KBM-7 (cell line): ENCODE measurements at regions not wholly inside any gene's neighbourhood (a gene's known extent, or its start where the extent isn't known, plus 50 kb on each side); places are given as distances from the start of the nearest gene placed in this dataset.

Experiments used
- DNase-seq: peaks from one replicate; pipeline ENCODE4 v3.0.0-alpha.2; 2015
- in situ Hi-C: fragments of 300-500 bp; cut with MboI; formaldehyde crosslinking; loops from 2 replicates; pipeline ENCODE4 v1.14.3; 2020; ENCODE audit warnings: low sequenced_read_pairs, low pct_unique_long_range_greater_than_20kb, mixed read lengths

GRCh38 chr2:58734365-58734764 is 493.2 kb upstream of the FANCL start:
- no peak for DNase-seq
- in situ Hi-C loops, result no loop called here

- in situ Hi-C loops, result no loop called here
- DNase-seq, result no peak
These were observed 491.9 kb upstream of the FANCL start for GRCh38 chr2:58732999-58733398.

GRCh38 chr2:58731488-58731869 is 490.4 kb upstream of the FANCL start:
- in situ Hi-C loops, result no loop called here
- peak; percentile 99 for DNase-seq

DNA sequence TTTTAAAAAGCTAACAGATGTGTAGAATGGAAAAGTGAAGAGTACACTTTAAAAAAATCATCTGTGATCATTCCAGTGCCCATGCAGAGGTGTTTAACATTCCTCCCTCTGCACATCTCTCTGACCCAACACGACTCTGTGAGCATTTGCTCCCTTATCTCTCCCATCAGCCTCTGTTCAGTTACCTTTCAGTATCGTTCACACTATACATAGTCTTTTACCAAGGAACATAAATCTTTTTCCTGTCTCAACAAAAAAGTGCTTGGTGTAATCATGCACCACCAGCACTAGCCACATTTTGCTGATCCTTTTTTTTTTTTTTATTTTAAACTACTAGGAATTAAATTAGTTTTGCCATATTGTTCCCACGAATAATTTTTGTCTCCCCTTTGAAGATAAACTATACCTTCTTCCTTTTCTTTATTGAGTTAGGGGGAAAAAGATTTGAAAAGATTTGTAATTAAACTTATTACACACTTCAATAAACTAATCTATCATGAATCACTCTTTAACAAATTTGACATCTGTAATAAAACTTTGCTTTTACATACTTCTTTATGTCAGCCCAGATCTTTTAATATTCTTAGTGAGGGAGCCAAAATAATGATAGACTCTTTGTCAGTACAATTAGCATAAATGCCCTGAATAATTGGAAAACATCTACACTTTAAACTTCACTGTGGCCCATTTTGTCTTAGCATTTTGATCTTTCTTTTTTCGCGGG is 489.8 kb upstream of the FANCL start:
- DNase-seq, result peak; percentile 78
- in situ Hi-C loops, result no loop called here

DNA sequence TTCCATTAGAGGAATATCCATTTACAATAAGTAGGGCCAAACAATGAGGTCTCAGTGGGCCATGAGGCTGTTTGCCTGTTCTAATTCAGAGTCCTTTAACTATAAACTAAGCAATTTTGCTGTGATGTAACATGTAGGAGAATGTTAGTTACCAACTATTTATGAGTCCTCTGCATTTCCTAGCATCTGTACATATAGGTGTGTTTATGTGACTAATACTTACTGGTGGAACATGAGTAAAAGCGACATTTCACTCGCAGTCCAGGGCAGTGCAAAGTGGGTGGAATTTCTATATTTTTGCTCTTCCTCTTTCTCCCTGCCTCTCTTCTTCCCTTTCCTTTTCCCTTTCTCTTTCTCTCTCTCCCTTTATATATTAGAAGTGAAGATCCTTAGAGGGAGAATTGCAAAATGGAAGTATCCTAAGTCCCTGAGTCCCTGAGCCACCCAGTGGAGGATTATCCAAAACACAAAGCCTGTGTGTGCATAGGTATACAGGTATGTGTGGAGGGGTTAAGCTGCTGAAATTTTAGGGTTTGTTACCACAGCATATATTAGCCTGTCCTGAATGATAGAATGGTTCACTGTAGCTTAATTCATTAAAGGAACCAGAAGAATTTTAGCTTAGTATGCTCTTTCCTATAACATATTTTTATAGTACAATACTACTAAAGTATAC is 487.0 kb upstream of the FANCL start:
- no peak for DNase-seq
- in situ Hi-C loops, result no loop called here

DNA sequence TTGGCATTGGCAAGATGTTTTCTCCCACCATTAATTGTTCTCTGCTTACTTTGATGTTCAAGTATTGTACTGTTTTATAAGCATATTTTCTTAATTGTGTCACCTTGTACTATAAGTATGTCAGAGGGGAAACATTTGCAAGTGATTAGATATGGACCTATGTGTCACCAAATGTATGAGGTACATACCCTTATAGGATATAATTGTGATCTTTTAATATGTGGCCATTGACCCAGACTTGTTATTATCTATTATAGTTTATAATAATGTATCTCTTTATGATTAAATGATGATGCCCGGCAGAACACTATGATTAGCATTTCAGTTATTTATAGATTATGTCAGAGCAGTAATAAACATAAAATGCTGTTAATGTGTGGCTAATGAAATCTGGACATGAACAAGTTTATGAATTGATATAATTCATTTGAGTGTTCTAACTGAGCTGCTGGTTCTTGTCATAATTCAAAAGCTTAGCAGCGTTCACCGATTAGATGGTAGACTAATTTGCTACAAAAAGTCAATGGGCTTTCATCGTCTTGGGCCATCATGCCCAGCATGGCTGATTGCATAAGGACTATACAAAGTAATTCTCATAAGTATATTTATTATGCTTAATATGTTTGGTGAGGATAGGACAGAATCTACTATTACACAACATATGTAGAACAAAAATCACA is 480.9 kb upstream of the FANCL start:
- no peak for DNase-seq
- in situ Hi-C loops, result no loop called here

GRCh38 chr2:58720770-58721697 is 479.9 kb upstream of the FANCL start:
- no peak for DNase-seq
- in situ Hi-C loops, result no loop called here

GRCh38 chr2:58720033-58720769 is 479.1 kb upstream of the FANCL start:
- in situ Hi-C loops, result no loop called here
- DNase-seq, result peak; percentile 46

DNA sequence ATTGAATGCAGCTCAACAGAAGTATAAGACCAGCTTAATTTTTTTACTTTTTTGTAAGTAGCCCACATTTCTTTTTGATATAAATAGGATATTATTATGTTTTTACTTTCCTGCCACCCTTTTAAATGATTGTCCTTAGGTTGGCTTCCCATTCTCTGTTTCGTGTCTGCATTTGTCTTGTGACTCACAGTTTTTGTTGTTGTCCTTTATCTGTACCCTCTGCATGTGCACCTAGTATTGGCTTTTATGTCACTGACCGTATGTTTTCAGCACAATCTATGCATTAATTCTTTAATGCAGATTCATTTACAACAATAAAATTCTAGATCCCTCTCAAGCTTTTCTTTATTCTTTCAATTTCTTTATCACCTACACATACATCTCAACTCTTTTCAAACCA is 474.2 kb upstream of the FANCL start:
- no peak for DNase-seq
- in situ Hi-C loops, result no loop called here

DNA sequence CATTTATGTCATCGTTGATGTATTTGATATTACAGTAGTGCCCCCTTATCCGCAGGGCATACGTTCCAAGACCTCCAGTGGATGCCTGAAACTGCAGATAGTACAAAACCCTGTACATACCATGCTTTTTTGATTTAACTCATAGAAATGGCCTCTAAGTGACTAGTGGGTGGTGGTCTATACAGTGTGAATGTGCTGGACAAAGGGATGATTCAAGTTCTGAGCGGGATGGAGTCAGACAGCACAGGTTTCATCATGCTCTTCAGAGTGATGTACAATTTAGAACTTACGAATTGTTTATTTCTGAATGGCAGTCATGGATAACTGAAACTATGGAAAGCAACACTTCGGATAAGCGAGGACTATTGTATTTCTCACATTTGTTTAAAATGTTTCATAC is 473.1 kb upstream of the FANCL start:
- in situ Hi-C loops, result no loop called here

DNA sequence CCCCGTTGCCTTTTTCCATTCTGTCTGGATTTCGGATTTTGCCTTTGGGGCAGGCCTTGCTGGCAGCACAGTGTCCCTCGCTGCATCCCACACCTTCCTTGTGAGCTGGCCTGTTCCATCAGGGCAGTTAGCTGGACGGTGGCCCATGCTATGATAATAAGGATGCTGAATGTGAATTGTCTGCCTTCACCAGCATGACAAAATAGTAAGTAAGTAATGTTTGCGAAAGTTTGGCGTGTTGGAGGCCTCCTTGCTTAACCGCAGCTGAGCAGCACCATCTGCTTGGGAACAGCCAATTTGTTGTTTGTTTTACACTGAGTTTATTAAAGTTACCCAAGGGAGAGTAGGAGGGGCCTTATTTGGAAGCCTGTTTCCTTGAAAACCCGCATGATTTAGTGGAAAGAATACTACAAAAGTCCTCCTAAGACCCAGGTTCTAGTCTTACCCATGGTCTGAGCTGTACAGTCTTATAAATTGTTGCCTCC is 469.7 kb upstream of the FANCL start:
- peak; percentile 94 for DNase-seq
- in situ Hi-C loops, result no loop called here

More for the DNA sequence above, 473.1 kb upstream of the FANCL start:
- DNase-seq, result no peak

GRCh38 chr2:58709687-58710354 is 468.7 kb upstream of the FANCL start:
- in situ Hi-C loops, result no loop called here
- DNase-seq, result no peak

DNA sequence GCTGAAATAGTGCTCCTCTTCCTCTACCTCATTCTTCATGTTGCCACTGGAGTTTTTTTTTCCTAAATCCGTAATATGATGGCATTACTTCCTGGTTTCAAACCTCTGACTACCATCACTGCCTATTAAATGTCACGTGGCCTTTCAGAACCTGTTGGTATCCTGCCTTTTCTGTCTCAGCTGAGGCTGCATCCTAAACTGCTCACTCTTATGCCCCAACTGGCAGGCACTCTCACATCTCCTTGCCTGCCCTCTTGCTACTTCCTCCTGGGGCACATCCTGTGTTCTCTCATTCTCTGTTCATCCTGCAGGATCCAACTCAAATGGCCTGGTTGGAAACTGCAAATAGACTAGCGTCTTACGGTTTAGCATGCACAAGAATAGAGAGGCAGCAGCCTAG is 468.1 kb upstream of the FANCL start:
- in situ Hi-C loops, result no loop called here
- peak; percentile 83 for DNase-seq

GRCh38 chr2:58708565-58708964 is 467.4 kb upstream of the FANCL start:
- no peak for DNase-seq
- in situ Hi-C loops, result no loop called here

- in situ Hi-C loops, result no loop called here
- peak; percentile 35 for DNase-seq
These were observed 461.3 kb upstream of the FANCL start for GRCh38 chr2:58702302-58702885.

DNA sequence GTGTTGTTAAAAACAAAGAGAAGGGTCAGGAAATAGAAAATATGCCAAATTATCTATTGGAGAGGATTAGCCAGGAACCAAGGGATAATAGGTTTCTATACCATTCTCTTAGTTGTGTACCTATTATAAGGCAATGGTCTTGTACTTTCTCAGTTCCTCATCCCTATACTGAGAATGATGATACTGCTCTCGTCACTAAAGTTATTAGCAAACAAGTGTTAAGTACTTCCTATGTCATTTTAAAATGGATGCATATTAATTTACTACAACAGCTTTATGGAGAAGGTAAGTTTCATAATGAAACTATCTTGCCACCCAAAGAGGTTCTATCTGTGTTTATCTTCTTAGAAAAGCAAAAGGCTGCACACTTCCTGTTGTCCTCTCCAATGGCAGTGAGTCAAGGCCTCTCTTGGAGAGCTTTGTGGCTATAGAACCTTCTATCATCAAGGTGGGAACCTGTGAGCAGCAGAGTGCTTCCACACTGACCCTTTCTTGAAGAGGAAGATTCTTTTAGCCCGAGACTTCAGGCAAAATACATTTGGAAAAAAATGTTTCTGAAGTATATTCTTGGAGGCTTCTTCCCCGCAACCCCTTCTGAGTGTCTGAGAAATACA is 460.7 kb upstream of the FANCL start:
- in situ Hi-C loops, result no loop called here
- DNase-seq, result peak; percentile 29

GRCh38 chr2:58700591-58700990 is 459.5 kb upstream of the FANCL start:
- no peak for DNase-seq
- in situ Hi-C loops, result no loop called here
